Ascending aorta (tissue), 2 donors: ENCODE measurements at regions not wholly inside any gene's neighbourhood (a gene's known extent, or its start where the extent isn't known, plus 50 kb on each side); places are given as distances from the start of the nearest gene placed in this dataset.
"Not testable (repeated sequence)": the region's sequence is repeated elsewhere in the genome, so short reads cannot be mapped to it uniquely, and the experiment has no call there.

Experiments
- DNase-seq, 2 donors: peaks; one replicate each; pipeline ENCODE4 v3.0.0-alpha.2; 2019; ENCODE audit warnings: low spot score in 2 of 2
- H3K27ac ChIP-seq, 2 donors: fragments of 200-600 bp; sonication (generic); one replicate each; pipeline ENCODE4 v1.5.1; 2016 to 2017; ENCODE audit warnings: mild to moderate bottlenecking in 1 of 2
- H3K27me3 ChIP-seq: fragments of 200-600 bp; sonication (generic); one replicate; pipeline ENCODE4 v1.5.1; 2017
- H3K36me3 ChIP-seq, 2 donors: fragments of 200-600 bp; sonication (generic); one replicate each; pipeline ENCODE4 v1.5.1; 2016
- H3K4me1 ChIP-seq, 2 donors: fragments of 200-600 bp; sonication (generic); one replicate each; pipeline ENCODE4 v1.5.1; 2016 to 2017; ENCODE audit warnings: mild to moderate bottlenecking in 1 of 2
- H3K4me3 ChIP-seq, 2 donors: fragments of 200-600 bp; sonication (generic); one replicate each; pipeline ENCODE4 v1.5.1; 2016 to 2017; ENCODE audit warnings: mild to moderate bottlenecking in 1 of 2
- H3K9me3 ChIP-seq, 2 donors: fragments of 200-600 bp; sonication (generic); one replicate each; pipeline ENCODE4 v1.5.1; 2016
- intact Hi-C: fragments of 100-400 bp; cut with DNase I; formaldehyde crosslinking; loops from one replicate; pipeline ENCODE4 v1.15.1; 2023
- TF ChIP-seq, protein P1 (sequence below), 3 experiments: fragments of 200-600 bp in 2 of 3; fragments of 450-650 bp in 1 of 3; sonication (generic) in 2 of 3; IDR thresholded peaks; one replicate each; pipeline ENCODE4 v1.5.1; 2016 to 2019; ENCODE audit warnings: antibody characterized with exemption in 3 of 3, mild to moderate bottlenecking in 1 of 3, moderate library complexity in 1 of 3

GRCh38 chr1:147076442-147076841, 95.8 kb downstream of the PRKAB2 start:
- TF ChIP-seq, protein P1, sequence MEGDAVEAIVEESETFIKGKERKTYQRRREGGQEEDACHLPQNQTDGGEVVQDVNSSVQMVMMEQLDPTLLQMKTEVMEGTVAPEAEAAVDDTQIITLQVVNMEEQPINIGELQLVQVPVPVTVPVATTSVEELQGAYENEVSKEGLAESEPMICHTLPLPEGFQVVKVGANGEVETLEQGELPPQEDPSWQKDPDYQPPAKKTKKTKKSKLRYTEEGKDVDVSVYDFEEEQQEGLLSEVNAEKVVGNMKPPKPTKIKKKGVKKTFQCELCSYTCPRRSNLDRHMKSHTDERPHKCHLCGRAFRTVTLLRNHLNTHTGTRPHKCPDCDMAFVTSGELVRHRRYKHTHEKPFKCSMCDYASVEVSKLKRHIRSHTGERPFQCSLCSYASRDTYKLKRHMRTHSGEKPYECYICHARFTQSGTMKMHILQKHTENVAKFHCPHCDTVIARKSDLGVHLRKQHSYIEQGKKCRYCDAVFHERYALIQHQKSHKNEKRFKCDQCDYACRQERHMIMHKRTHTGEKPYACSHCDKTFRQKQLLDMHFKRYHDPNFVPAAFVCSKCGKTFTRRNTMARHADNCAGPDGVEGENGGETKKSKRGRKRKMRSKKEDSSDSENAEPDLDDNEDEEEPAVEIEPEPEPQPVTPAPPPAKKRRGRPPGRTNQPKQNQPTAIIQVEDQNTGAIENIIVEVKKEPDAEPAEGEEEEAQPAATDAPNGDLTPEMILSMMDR (IDR thresholded peaks at IDR 0.05), result no peak
- no peaks in the 10 kb centered on the region for H3K9me3 ChIP-seq

DNA sequence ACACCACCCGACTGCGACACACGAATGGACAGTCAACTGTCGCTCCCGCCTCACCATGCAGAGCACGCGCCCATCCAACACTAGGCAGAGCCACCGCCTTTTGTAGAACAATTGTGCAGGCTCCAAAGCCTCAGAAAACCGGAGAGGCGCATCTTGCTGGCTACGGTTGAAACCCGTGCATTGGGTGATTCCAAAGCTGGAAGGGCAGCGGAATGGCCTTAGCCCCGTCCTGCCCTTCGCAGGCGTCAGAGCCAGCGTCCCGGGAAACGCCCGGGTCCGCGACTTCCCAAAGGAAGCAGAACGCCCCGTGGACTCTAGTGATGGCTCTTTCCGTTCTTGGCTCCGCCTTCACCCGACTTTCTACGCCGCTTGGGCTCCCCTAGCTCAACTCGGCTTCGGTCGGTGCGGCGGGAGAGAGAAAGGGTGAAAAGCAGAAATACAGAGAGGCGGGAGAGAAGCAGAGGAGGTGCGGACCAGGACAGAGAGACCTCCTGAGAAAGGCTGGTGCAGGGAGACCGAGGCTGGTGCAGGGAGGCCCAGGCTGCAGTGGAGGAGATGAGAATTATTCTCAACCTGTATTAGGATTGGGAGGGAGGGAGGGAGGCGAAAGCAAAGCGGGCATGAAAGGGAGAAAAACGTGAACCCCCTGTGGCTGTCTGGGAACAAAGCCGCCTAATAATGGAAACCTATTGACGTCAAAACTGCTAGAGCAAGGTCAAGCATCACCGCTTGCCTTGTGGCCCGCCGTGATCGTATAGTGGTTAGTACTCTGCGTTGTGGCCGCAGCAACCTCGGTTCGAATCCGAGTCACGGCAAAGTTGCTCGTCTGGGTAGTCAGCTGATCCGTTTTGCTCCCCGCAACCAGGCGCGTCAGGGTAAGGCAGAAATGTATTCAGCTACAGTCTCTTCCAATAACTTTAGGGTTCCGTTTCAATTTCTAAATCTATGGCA, 99.5 kb downstream of the PRKAB2 start:
- TF ChIP-seq, protein P1 (IDR thresholded peaks at IDR 0.05), result no peak
- Histone ChIP-seq H3K4me1 (no peaks in the 10 kb centered on the region), H3K27ac (no peak overlapping the region), H3K4me3 (peak overlapping the region in 1 of 2 donors; percentile 44), H3K9me3 (no peaks in the 10 kb centered on the region), H3K27me3 (no peaks in the 10 kb centered on the region), H3K36me3 (no peaks in the 10 kb centered on the region)
- intact Hi-C loops, result no loop called here
- DNase-seq, result no peak

More at GRCh38 chr1:147076442-147076841, 95.8 kb downstream of the PRKAB2 start:
- H3K27ac ChIP-seq, result no peak overlapping the region
- H3K4me3 ChIP-seq, result no peak overlapping the region
- intact Hi-C loops, result no loop called here
- peaks cover 17% of the 10 kb centered on the region for H3K27me3 ChIP-seq
- H3K36me3 ChIP-seq, result no peaks in the 10 kb centered on the region
- H3K4me1 ChIP-seq, result peaks cover 0 to 12% of the 10 kb centered on the region in 2 donors
- no peak for DNase-seq

GRCh38 chr1:147071142-147071541, 101.1 kb downstream of the PRKAB2 start:
- no peaks in the 10 kb centered on the region for H3K9me3 ChIP-seq
- H3K4me3 ChIP-seq, result no peak overlapping the region
- no peaks in the 10 kb centered on the region for H3K4me1 ChIP-seq
- TF ChIP-seq, protein P1 (IDR thresholded peaks at IDR 0.05), result no peak
- no peak overlapping the region for H3K27ac ChIP-seq
- no peaks in the 10 kb centered on the region for H3K27me3 ChIP-seq
- no peaks in the 10 kb centered on the region for H3K36me3 ChIP-seq
- intact Hi-C loops, result no loop called here
- DNase-seq, result no peak

DNA sequence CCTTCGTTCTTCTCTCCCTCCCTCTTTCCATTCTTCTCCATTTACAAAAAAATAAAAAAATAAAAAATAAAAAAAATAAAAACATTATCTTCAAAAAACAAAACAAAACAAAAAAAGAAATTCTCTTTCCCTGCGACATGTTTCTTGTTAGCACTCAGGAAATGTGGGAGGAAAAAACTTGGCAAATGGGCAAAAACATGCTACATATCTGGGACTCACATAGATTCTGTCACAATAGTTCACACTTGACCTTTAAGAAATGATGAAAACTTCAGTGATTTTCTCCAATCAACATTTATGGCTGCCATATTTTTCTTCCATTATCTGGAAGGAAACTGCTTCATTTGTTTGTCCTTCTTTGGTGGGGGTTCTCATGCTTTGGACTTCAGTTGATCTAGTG, 109.3 kb downstream of the PRKAB2 start:
- TF ChIP-seq, protein P1 (IDR thresholded peaks at IDR 0.05), result no peak
- Histone ChIP-seq H3K4me3 (no peak overlapping the region), H3K27me3 (no peaks in the 10 kb centered on the region), H3K9me3 (no peaks in the 10 kb centered on the region), H3K4me1 (no peaks in the 10 kb centered on the region), H3K27ac (no peak overlapping the region), H3K36me3 (no peaks in the 10 kb centered on the region)
- DNase-seq, result no peak
- intact Hi-C loops, result no loop called here

DNA sequence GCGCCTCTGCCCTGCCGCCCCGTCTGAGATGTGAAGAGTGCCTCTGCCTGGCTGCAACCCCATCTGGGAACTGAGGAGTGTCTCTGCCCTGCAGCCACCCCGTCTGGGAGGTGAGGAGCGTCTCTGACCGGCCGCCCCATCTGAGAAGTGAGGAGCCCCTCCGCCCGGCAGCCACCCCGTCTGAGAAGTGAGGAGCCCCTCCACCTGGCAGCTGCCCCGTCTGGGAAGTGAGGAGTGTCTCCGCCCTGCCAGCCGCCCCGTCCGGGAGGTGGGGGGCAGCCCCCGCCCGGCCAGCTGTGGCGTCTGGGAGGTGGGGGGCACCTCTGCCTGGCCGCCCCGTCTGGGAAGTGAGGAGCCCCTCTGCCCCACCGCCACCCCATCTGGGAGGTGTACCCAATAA, 110.4 kb downstream of the PRKAB2 start:
- intact Hi-C loops, result not testable (repeated sequence)

DNA sequence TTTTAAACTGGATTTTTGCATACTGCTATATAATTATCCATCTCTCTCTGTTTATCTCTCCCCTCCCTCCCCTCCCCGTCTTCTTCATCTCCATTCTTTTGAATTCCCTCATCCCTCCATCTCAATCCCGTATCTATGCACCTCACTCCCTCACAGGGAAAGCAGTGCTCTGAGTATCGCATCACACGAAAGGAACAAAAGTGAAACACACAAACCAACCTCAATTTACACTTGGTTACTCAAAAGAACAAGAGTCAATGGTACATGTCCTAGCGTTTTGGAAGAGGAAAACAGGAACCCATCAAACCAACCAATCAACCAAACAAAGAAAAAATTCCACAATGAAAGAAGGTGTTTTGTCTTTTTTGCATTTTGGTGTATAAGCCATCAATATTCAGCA, 115.1 kb downstream of the NBPF12 start:
- peaks cover 0 to 3% of the 10 kb centered on the region in 2 donors for H3K9me3 ChIP-seq
- no peak for DNase-seq
- intact Hi-C loops, result no loop called here
- H3K36me3 ChIP-seq, result no peaks in the 10 kb centered on the region
- no peak overlapping the region for H3K4me3 ChIP-seq
- no peaks in the 10 kb centered on the region for H3K27me3 ChIP-seq
- H3K27ac ChIP-seq, result no peak overlapping the region
- TF ChIP-seq, protein P1 (IDR thresholded peaks at IDR 0.05), result no peak
- no peaks in the 10 kb centered on the region for H3K4me1 ChIP-seq

More for the DNA sequence above, 110.4 kb downstream of the PRKAB2 start:
- not testable (repeated sequence) for H3K27me3 ChIP-seq, DNase-seq, H3K36me3 ChIP-seq, H3K4me3 ChIP-seq, H3K27ac ChIP-seq, H3K4me1 ChIP-seq, H3K9me3 ChIP-seq
